Tibial nerve (tissue), 4 donors: ENCODE measurements at regions not wholly inside any gene's neighbourhood (a gene's known extent, or its start where the extent isn't known, plus 50 kb on each side); places are given as distances from the start of the nearest gene placed in this dataset.

Source experiments
- DNase-seq, 2 donors: peaks; one replicate each; pipeline ENCODE4 v3.0.0-alpha.2; 2019; ENCODE audit warnings: low spot score in 2 of 2
- H3K27ac ChIP-seq, 4 donors: fragments of 200-600 bp; sonication (generic) in 3 of 4; one replicate each; pipeline ENCODE4 v1.5.1; 2017 to 2019; ENCODE audit warnings: mild to moderate bottlenecking in 1 of 4
- H3K27me3 ChIP-seq, 2 donors: fragments of 200-600 bp; sonication (generic) in 1 of 2; one replicate each; pipeline versions ENCODE4 v1.5.1 to v1.6.0; 2017 to 2019
- H3K36me3 ChIP-seq, 3 donors: fragments of 200-600 bp; sonication (generic); one replicate each; pipeline ENCODE4 v1.5.1; 2018 to 2019
- H3K4me1 ChIP-seq, 4 donors: fragments of 200-600 bp; sonication (generic) in 3 of 4; one replicate each; pipeline ENCODE4 v1.5.1; 2017 to 2019
- H3K4me3 ChIP-seq, 4 donors: fragments of 200-600 bp; sonication (generic) in 3 of 4; one replicate each; pipeline ENCODE4 v1.5.1; 2017 to 2019; ENCODE audit warnings: mild to moderate bottlenecking in 1 of 4, moderate library complexity in 1 of 4
- H3K9me3 ChIP-seq, 4 donors: fragments of 200-600 bp; sonication (generic) in 3 of 4; one replicate each; pipeline ENCODE4 v1.5.1; 2017 to 2019
- CTCF ChIP-seq, 5 experiments: fragments of 200-600 bp in 3 of 5; fragments of 450-650 bp in 2 of 5; sonication (generic) in 3 of 5; IDR thresholded peaks; one replicate each; pipeline ENCODE4 v1.5.1; 2016 to 2019; ENCODE audit warnings: antibody characterized with exemption in 5 of 5, mild to moderate bottlenecking in 3 of 5, moderate library complexity in 2 of 5
- EP300 ChIP-seq, 2 donors: sonication (generic); formaldehyde crosslinking; IDR thresholded peaks; one replicate each; pipeline ENCODE4 v1.6.1; 2017; ENCODE audit warnings: antibody characterized with exemption in 2 of 2, mild to moderate bottlenecking in 1 of 2
- POLR2A ChIP-seq, 2 donors: fragments of 450-650 bp; IDR thresholded peaks; one replicate each; pipeline ENCODE4 v1.6.1; 2017; ENCODE audit warnings: antibody characterized with exemption in 2 of 2, mild to moderate bottlenecking in 2 of 2, moderate library complexity in 2 of 2
- WGBS, 2 donors: methylation state at CpG; one replicate each; pipeline ENCODE4 v1.1.5; 2018; 5-methylcytosine and 5-hydroxymethylcytosine counted together

- Histone ChIP-seq H3K27me3 (no peaks in the 10 kb centered on the region), H3K36me3 (no peaks in the 10 kb centered on the region), H3K4me1 (peaks cover 0 to 4% (median 0%) of the 10 kb centered on the region in 4 donors), H3K9me3 (no peaks in the 10 kb centered on the region), H3K27ac (peak overlapping the region in 2 of 4 donors; percentile 39 to 51), H3K4me3 (no peak overlapping the region)
- TF ChIP-seq EP300 (IDR thresholded peaks at IDR 0.05) (no peak), POLR2A (IDR thresholded peaks at IDR 0.05) (no peak), CTCF (IDR thresholded peaks at IDR 0.05) (no peak)
- 31 to 33% methylated on average over 2 of the region's 2 CpGs for WGBS, 2 donors
- DNase-seq = no peak
These were observed 83.5 kb upstream of the FNDC3A start for GRCh38 chr13:48892053-48892687.

- 70 to 74% methylated on average over 3 of the region's 3 CpGs for WGBS, 2 donors
- H3K27me3 ChIP-seq = no peaks in the 10 kb centered on the region
- TF ChIP-seq CTCF (IDR thresholded peaks at IDR 0.05) (no peak), POLR2A (IDR thresholded peaks at IDR 0.05) (no peak), EP300 (IDR thresholded peaks at IDR 0.05) (no peak)
- H3K27ac ChIP-seq = peak overlapping the region in 1 of 4 donors; percentile 37
- H3K9me3 ChIP-seq = no peaks in the 10 kb centered on the region
- no peaks in the 10 kb centered on the region for H3K36me3 ChIP-seq
- H3K4me1 ChIP-seq = peaks cover 0 to 4% (median 0%) of the 10 kb centered on the region in 4 donors
- DNase-seq = no peak
- no peak overlapping the region for H3K4me3 ChIP-seq
These were observed 83.0 kb upstream of the FNDC3A start for GRCh38 chr13:48892688-48893075.

GRCh38 chr13:48896312-48896711 lies 79.4 kb upstream of the FNDC3A start:
- H3K27ac ChIP-seq = no peak overlapping the region
- peaks cover 0 to 4% (median 0%) of the 10 kb centered on the region in 4 donors for H3K4me1 ChIP-seq
- TF ChIP-seq EP300 (IDR thresholded peaks at IDR 0.05) = no peak
- TF ChIP-seq CTCF (IDR thresholded peaks at IDR 0.05) = no peak
- no peak for TF ChIP-seq POLR2A (IDR thresholded peaks at IDR 0.05)
- DNase-seq = no peak
- no peaks in the 10 kb centered on the region for H3K36me3 ChIP-seq
- H3K27me3 ChIP-seq = no peaks in the 10 kb centered on the region
- H3K4me3 ChIP-seq = no peak overlapping the region
- H3K9me3 ChIP-seq = no peaks in the 10 kb centered on the region

GRCh38 chr13:48901781-48902180 lies 73.9 kb upstream of the FNDC3A start:
- TF ChIP-seq POLR2A (IDR thresholded peaks at IDR 0.05) = no peak
- TF ChIP-seq EP300 (IDR thresholded peaks at IDR 0.05) = no peak
- TF ChIP-seq CTCF (IDR thresholded peaks at IDR 0.05) = no peak
- Histone ChIP-seq H3K27me3 (no peaks in the 10 kb centered on the region), H3K4me3 (no peak overlapping the region), H3K36me3 (no peaks in the 10 kb centered on the region), H3K9me3 (no peaks in the 10 kb centered on the region), H3K27ac (no peak overlapping the region), H3K4me1 (no peaks in the 10 kb centered on the region)
- DNase-seq = no peak

GRCh38 chr13:48902368-48902767 lies 73.3 kb upstream of the FNDC3A start:
- Histone ChIP-seq H3K4me1 (no peaks in the 10 kb centered on the region), H3K27me3 (no peaks in the 10 kb centered on the region), H3K36me3 (no peaks in the 10 kb centered on the region), H3K9me3 (no peaks in the 10 kb centered on the region), H3K27ac (no peak overlapping the region), H3K4me3 (no peak overlapping the region)
- 41% methylated on average over 1 of the region's 1 CpG for WGBS, 2 donors
- no peak for DNase-seq
- no peak for TF ChIP-seq CTCF (IDR thresholded peaks at IDR 0.05)
- no peak for TF ChIP-seq EP300 (IDR thresholded peaks at IDR 0.05)
- TF ChIP-seq POLR2A (IDR thresholded peaks at IDR 0.05) = no peak
